Stimulated activated naive CD4-positive, alpha-beta T cell treated with Interleukin-2 at 50 U/mL for 16 hours (primary cell): ENCODE measurements at regions not wholly inside any gene's neighbourhood (a gene's known extent, or its start where the extent isn't known, plus 50 kb on each side); places are given as distances from the start of the nearest gene placed in this dataset.
"Not testable (repeated sequence)": the region's sequence is repeated elsewhere in the genome, so short reads cannot be mapped to it uniquely, and the experiment has no call there.

Experiments
- DNase-seq: peaks from one replicate; lab custom pipeline; 2025; lab: John Stamatoyannopoulos, UW

DNA sequence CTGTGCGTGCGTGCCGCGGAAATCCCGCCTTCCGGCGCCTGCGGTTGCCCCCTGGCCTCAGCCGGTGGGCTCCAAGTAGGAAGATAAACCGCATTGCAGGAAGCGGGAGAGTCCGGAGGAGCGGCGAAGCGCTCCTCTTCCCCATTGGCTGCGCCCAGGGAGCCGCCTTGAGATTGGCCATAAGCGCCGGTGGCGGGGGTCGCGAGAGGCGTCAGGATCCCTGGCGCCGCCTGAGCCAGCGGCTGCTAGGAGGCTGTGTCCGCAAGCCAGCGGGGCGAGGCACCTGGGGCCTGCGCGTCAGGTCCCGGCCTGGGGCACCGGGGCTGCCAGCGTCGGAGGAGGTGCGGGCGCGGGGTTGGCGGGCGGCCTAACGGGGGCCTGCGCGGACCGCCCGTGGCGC lies 106.3 kb upstream of the ADCY2 start:
- DNase-seq, result not testable (repeated sequence)

DNA sequence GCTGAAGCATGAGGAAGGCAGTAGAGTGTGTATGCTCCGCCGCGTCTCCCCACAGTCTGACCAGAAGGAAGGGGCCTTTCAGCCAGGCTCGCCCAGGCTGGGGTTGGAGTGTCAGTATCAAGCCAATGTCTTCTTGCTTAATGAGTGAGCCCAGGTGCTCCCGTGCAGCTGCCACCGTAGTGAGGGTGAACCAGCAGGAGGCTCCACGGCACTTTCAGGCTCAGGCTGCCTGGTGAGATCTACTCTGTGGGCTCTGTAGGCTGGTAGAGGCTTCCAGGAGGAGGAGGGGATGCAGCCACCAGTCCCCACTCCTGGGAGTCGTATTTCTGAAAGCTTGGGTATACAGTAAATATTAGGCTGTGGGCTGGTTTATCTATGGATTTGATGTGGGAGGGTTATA lies 98.1 kb upstream of the ADCY2 start:
- DNase-seq, result not testable (repeated sequence)

DNA sequence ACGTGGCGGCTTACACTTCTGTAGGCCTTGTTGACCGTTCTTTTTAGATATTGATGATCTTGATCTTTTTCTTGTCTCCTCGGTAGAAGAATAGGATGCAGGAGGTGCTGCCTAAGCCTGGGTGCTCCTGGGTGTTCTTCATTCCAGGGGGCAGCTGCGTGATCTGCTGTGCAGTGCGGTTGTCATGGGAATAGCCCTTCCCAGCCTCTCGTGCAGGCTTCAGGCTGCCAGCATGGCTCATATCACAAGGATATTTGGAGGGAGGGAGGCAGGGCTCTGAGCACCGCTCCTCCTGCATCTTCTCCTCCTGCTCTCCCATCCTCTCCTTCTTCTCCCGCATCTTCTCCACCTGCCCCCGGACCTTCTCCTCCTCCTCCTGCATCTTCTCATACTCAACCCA lies 96.2 kb upstream of the ADCY2 start:
- not testable (repeated sequence) for DNase-seq

DNA sequence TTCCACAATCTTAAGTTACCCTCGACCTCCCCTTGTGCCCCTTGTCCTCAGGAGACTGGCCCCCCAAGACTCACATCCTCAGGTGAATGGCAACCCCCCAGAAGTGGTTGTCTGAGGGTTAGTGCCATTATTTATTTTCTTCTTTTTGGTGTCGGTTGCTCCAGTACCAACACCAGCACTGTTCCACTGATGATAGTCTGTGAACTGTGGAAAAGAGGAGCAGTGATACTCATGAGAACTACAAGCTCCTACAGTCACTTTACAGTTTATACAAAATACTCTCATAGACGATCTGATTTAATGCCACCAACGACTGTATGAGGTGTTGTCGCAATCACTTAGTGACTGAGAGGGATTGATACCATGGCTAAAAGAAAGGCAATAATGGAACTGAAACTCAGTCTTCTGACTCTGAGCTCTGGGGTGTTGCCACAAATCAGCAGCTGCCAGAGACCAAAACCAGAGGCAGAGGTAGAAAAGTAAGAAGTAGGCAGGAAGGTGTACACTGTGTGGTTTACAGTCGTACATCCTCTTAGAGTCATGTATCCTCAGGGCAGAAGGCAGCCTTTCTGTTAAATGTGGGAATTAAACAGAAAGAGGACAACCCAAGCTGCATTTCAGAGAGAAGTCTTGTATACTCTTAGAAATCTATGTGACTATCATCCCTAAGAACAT lies 90.8 kb upstream of the ADCY2 start:
- not testable (repeated sequence) for DNase-seq

DNA sequence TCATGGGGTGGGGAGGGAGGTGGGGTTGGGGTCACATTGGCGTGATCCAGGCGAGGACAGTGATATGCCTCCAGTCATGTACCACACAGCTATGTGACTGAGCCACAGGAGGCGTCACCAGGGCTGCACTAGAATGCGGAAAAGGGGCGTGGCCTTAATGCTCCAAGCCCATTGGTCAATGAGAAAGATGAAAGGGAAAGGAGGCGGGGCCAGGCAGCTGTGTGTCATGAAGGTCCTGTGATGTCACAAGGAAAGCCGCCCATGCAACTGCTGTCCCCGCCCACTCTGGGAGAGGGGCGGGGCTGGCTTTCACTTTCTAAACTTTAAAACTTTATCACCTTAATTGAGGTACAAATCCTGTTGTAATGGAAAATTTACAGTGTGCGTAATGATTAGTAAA lies 89.4 kb upstream of the ADCY2 start:
- not testable (repeated sequence) for DNase-seq

DNA sequence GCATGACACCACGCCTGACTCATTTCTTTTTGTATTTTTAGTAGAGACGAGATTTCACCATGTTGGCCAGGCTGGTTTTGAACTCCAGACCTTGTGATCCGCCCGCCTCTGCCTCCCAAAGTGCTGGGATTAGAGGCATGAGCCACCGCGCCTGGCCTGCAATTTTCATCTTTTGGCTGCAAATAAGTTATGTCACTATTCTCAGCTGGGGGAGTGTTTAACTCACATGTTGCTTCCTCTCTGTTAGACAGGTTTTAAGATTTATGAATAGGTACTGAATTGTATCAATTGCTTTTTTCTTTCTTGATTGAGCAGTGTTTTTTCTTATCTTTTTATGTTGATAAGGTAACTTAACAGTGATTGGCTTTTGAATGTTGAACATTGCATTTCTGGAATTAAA lies 88.2 kb upstream of the ADCY2 start:
- DNase-seq, result not testable (repeated sequence)

DNA sequence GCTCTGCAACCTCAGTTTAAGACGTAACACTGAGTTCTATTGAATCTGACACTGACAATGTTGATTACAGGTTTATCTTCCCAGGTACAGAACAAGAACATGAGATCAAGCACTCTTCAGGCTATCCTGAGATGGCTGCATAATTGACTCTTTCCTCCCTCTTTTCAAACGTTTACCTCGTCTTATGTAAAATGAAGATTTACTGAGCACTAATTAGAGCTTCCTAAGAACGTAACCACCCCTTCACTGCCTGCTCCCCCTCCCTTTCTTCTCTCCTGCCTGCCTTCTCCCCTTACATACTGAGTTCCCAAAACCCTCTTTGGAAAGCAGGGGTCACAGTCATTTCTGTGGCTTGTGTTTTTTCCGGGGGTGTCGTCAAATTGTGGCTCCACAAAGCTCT lies 86.2 kb upstream of the ADCY2 start:
- DNase-seq, result not testable (repeated sequence)

DNA sequence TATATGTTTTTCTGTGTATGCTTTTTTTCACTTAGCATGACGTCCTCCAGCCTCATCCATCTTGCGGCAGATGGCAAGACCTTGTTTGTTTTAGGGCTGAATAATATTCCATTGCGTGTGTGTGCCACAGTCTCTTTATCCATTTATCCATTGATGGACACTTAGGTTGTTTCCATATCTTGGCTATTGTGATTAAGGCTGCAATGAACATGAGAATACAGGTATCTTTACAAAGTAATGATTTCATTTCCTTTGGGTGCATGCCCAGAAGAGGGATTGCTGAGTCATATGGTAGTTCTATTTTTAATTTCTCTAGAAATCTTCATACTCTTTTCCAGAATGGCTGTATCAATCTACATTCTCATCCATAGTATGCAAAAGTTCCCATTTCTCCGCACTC lies 85.3 kb upstream of the ADCY2 start:
- DNase-seq, result not testable (repeated sequence)

DNA sequence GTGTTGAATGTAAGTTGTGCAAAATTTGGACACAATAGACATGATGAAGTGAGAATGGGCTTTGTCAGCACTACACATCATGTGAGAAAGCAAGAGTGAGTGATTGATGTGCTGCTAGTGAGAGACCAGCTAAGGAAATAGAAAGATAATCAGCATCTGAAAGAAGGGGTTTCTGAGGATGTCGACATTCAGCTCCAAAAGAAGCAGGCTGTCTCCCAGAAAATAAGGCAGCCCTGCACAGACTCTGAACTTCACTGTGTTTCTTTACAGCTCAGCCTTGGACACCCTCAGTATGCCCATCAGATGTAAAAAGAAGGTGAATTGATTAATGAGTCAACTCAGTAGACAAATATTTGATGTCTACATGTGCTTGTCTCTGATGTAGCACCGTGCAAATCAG lies 80.8 kb upstream of the ADCY2 start:
- DNase-seq, result no peak

DNA sequence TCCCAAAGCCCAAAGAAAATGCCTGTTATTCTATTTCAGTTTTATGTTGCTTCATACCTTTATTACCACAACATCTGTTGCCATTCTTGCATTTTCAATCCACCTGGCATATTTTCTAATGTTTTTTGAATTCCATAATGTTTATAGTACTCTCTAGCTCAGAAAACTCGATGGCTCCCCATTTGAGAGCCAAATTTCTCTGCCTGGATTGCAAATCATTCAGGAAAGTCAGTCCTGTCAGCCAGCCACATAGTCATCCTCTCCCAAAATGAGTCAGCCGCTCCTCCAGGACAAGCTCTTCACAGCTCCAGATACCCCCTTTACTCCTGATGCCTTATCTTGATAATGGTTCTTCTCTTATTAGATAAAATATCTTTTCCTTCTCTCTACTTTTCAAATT lies 78.2 kb upstream of the ADCY2 start:
- DNase-seq, result no peak

DNA sequence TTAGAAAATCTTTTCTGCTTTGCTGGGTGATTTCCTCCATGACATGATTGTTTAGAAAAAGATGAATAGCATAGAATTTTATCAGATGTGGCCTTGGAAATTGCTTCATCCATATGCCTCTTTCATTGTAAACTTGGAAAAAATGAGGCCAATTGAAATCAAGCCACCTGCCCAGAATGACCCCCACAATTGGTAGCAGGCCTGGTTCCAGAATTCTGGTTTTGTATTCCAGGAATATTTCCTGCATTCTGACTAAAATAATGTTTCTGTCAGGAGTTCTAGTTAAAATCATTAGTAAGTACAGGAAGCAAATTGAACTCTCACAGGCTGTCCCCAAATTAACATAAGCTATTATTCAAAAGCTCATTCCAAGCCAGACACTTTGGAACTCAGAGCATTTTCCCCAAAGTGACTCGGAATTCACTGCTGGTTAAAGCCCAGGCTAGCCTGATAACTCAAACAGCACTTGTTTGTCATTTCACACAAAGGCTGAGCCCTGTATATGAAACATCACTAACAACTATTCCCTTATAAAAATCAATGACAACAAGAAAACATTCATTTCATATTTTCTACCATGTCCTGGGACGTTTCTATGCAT lies 75.1 kb upstream of the ADCY2 start:
- no peak for DNase-seq

DNA sequence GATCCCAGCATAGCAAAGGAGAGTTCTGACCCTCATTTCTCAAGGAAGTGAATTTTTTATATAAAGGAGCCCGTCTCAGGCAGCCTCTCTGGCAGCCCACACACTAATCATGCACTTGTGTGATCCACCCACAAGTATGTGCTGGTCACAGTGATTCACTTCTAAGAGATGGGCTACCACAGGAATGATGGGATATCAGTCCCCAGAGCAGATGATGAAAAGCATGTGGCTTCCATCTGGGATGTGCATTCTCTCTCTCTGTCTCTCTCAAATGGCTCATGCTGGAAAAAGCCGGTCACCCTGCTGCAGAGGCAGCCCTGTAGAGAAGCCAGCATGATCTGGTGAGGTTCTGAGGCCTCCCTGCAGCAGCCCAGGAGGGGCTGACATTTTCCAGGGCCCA lies 74.2 kb upstream of the ADCY2 start:
- no peak for DNase-seq

DNA sequence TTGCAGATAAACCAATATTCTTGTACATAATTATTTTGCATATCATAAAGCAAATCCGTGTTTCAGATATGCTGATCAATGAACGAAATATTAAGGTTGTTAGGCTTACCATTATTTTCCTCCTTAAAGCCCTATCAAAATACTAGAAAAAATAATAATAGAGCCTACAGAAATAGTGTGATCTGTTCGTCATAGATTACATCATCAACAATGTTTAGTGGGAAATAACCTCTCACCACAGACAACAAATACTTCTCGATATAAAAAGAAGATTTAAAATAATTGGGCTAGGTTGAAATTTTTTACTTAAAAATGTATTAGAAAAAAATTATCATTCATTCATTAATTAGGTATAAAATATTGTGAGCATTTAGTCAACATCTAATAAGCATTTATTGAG lies 71.0 kb upstream of the ADCY2 start:
- no peak for DNase-seq

DNA sequence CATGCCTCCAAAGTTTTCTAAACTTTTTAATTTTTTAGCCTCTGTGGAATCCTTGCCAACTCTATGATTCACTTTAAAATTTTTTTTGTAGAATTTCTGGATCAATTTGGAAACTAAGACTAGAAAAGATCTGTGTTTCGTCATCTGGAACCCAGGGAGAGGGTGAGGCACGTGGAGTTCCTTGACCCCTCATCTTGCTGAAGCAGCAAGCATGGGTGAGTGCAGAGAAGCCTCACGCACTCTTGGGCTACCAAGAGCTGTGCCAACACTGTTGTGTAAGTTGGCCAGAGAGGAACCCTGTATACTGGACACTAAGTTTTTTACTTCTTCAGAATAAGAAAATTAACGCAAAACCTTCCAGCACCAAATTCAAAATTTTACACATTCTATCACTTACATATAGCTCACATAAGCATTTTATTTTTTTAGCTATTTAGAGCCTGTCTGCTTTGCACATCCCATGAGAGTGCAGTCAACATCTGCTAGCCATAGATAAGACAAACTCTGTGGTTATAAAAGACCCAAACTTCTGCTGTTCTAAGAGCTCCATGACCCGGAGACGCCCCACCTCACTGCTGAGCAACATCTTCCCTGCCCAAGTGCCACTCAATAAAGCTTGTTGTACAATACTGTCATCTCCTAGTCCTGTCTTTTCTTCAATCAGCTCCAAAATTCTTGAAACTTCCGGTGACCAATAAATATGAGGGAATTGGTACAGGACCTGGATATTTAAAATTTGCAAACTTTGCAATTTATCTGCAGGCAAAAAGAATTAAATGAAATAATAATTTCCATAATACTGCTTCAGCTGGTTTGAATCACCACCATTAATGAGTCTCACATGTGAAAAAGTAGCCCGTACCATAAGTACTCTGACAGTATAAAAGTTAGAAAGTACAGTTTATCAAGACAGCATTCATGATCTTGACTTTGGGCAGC lies 69.7 kb upstream of the ADCY2 start:
- no peak for DNase-seq

DNA sequence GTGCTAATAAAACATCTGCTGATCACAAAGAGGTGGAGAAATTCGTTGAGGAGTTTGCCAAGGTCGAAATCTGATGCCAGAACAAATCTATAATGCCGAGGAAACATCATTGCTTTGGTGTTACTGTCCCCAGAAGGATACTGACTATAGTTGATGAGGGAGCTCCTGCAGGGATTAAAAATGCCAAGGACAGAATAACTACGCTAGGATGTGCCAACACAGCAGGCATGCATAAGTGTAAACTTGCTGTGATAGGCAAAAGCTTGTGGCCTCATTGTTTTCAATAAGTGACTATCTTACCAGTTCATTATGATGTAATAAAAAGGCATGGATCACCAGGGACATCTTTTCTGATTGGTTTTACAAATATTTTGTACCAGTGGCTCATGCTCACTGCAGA lies 66.8 kb upstream of the ADCY2 start:
- DNase-seq, result no peak

DNA sequence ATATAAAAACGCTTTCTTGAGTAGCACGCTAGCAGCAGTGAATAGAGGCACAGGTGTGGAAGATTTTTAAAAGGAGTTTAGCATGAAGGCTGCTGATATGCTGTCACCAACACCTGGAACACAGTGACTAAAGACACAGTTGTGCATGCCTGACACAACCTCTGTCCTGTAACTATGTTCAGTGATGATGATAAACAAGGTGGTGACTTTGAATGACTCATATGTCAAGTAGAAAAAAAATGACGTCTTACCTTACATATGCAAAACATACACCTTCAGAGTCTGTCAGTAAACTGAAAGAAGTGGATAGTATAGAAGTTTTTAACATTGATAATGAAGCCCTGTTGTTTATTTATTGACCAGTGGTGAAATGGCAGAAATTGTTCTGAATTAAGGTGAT lies 66.2 kb upstream of the ADCY2 start:
- no peak for DNase-seq

DNA sequence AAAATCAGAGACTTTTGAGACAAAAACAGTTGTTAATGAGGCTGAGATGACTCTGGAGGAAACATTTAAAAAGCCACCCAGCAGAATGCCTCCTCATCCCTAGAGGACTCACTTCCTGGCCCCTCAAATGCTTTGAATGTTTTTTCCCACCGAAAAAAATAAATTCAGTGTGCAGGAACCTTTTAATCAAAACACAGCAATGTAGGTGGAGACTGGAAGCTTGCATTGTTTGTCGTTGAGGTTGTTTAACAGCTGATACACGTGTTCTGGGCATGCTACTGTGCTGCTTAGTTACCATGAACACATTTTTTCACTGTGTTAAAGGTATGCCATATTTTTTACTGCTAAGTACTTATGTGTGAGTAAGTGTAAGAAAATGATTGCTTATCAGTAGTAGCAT lies 65.7 kb upstream of the ADCY2 start:
- no peak for DNase-seq

DNA sequence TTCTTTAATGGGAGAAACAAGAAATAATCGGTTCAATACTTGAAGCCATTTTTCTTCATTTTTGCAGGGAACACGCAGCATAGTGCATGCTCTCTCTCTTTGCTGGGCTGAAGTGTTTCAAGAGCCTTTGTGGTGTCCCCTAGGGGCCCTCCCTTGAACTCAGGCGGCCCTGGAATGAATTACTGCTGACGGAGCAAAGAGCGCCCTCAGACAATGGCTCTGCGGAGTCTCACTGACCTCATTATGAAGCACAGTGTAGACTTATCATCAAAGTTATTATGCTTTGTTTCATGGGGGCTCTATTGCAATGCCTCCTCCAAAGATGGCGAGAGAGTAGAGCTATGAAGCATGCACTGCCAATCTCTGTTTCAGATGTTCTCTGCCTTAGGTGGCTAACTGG lies 64.8 kb upstream of the ADCY2 start:
- DNase-seq, result no peak
